GM18502 (cell line): ENCODE measurements at regions not wholly inside any gene's neighbourhood (a gene's known extent, or its start where the extent isn't known, plus 50 kb on each side); places are given as distances from the start of the nearest gene placed in this dataset.
"Not testable (repeated sequence)": the region's sequence is repeated elsewhere in the genome, so short reads cannot be mapped to it uniquely, and the experiment has no call there.

Experiments used
- ATAC-seq: cut with Tn5 transposase; IDR thresholded peaks from one replicate; pipeline ENCODE4 v1.9.1; 2021; ENCODE audit warnings: mild to moderate bottlenecking; ENCODE audit not compliant: unreplicated experiment, poor library complexity

- not testable (repeated sequence) for ATAC-seq
These were observed 170.1 kb upstream of the FOXD4L5 start for GRCh38 chr9:65455136-65455535.

- not testable (repeated sequence) for ATAC-seq
These were observed 169.7 kb upstream of the FOXD4L5 start for GRCh38 chr9:65454666-65455065.

- not testable (repeated sequence) for ATAC-seq
These were observed 169.0 kb upstream of the FOXD4L5 start for GRCh38 chr9:65454034-65454433.

GRCh38 chr9:65449886-65450610 is 165.0 kb upstream of the FOXD4L5 start:
- not testable (repeated sequence) for ATAC-seq

GRCh38 chr9:65449423-65449822 is 164.4 kb upstream of the FOXD4L5 start:
- no peak for ATAC-seq

GRCh38 chr9:65447146-65447545 is 162.1 kb upstream of the FOXD4L5 start:
- not testable (repeated sequence) for ATAC-seq

GRCh38 chr9:65445991-65446390 is 161.0 kb upstream of the FOXD4L5 start:
- not testable (repeated sequence) for ATAC-seq

- no peak for ATAC-seq
These were observed 159.9 kb upstream of the FOXD4L5 start for GRCh38 chr9:65444943-65445342.

GRCh38 chr9:65442116-65442515 is 157.1 kb upstream of the FOXD4L5 start:
- not testable (repeated sequence) for ATAC-seq

GRCh38 chr9:65441324-65441920 is 156.4 kb upstream of the FOXD4L5 start:
- not testable (repeated sequence) for ATAC-seq

- ATAC-seq = no peak
These were observed 152.7 kb upstream of the FOXD4L5 start for GRCh38 chr9:65437724-65438123.

GRCh38 chr9:65435464-65435863 is 150.5 kb upstream of the FOXD4L5 start:
- no peak for ATAC-seq

- ATAC-seq = no peak
These were observed 147.8 kb upstream of the FOXD4L5 start for GRCh38 chr9:65432722-65433323.

GRCh38 chr9:65432051-65432450 is 147.0 kb upstream of the FOXD4L5 start:
- no peak for ATAC-seq

GRCh38 chr9:65430221-65430620 is 145.2 kb upstream of the FOXD4L5 start:
- no peak for ATAC-seq

- ATAC-seq = not testable (repeated sequence)
These were observed 142.4 kb upstream of the FOXD4L5 start for GRCh38 chr9:65427361-65427760.

GRCh38 chr9:65426813-65427212 is 141.8 kb upstream of the FOXD4L5 start:
- ATAC-seq = not testable (repeated sequence)

- no peak for ATAC-seq
These were observed 141.2 kb upstream of the FOXD4L5 start for GRCh38 chr9:65426231-65426630.

- not testable (repeated sequence) for ATAC-seq
These were observed 140.2 kb upstream of the FOXD4L5 start for GRCh38 chr9:65425183-65425582.

GRCh38 chr9:65424437-65424984 is 139.5 kb upstream of the FOXD4L5 start:
- ATAC-seq = not testable (repeated sequence)
